ENCODE measurements at regions not wholly inside any gene's neighbourhood (a gene's known extent, or its start where the extent isn't known, plus 50 kb on each side); places are given as distances from the start of the nearest gene placed in this dataset.

- H3K27me3 ChIP-seq (ENCODE audit: control insufficient read depth, insufficient read depth, low read length, poor library complexity, severe bottlenecking) = no peaks in the 10 kb centered on the region
- H3K9me3 ChIP-seq (ENCODE audit: control insufficient read depth, low read length) = no peaks in the 10 kb centered on the region
- 91 to 94% methylated on average over 3 of the region's 3 CpGs for WGBS, 2 experiments
- H3K4me1 ChIP-seq (ENCODE audit: control insufficient read depth, insufficient read depth, low read length) = no peaks in the 10 kb centered on the region
- H3K36me3 ChIP-seq (ENCODE audit: control insufficient read depth, insufficient read depth, low read length) = no peaks in the 10 kb centered on the region
- no peak overlapping the region for H3K4me3 ChIP-seq (ENCODE audit: insufficient read depth, low read depth, low read length)
- no peak overlapping the region for H3K27ac ChIP-seq (ENCODE audit: insufficient read depth, low read depth, low read length, poor library complexity, severe bottlenecking)
These were observed 284.0 kb upstream of the RAB6C start for GRCh38 chr2:129695496-129695895.

- H3K9me3 ChIP-seq (ENCODE audit: control insufficient read depth, low read length) = no peaks in the 10 kb centered on the region
- no peaks in the 10 kb centered on the region for H3K36me3 ChIP-seq (ENCODE audit: control insufficient read depth, insufficient read depth, low read length)
- no peak overlapping the region for H3K4me3 ChIP-seq (ENCODE audit: insufficient read depth, low read depth, low read length)
- no peaks in the 10 kb centered on the region for H3K4me1 ChIP-seq (ENCODE audit: control insufficient read depth, insufficient read depth, low read length)
- H3K27ac ChIP-seq (ENCODE audit: insufficient read depth, low read depth, low read length, poor library complexity, severe bottlenecking) = no peak overlapping the region
- 94 to 96% methylated on average over 3 of the region's 3 CpGs for WGBS, 2 experiments
- no peaks in the 10 kb centered on the region for H3K27me3 ChIP-seq (ENCODE audit: control insufficient read depth, insufficient read depth, low read length, poor library complexity, severe bottlenecking)
These were observed 280.9 kb upstream of the RAB6C start for GRCh38 chr2:129698593-129698992.

- Histone ChIP-seq H3K36me3 (ENCODE audit: control insufficient read depth, insufficient read depth, low read length) (no peaks in the 10 kb centered on the region), H3K27ac (ENCODE audit: insufficient read depth, low read depth, low read length, poor library complexity, severe bottlenecking) (no peak overlapping the region), H3K27me3 (ENCODE audit: control insufficient read depth, insufficient read depth, low read length, poor library complexity, severe bottlenecking) (no peaks in the 10 kb centered on the region), H3K4me1 (ENCODE audit: control insufficient read depth, insufficient read depth, low read length) (no peaks in the 10 kb centered on the region), H3K9me3 (ENCODE audit: control insufficient read depth, low read length) (no peaks in the 10 kb centered on the region), H3K4me3 (ENCODE audit: insufficient read depth, low read depth, low read length) (no peak overlapping the region)
- 89 to 90% methylated on average over 10 of the region's 10 CpGs for WGBS, 2 experiments
These were observed 279.5 kb upstream of the RAB6C start for GRCh38 chr2:129699781-129700573.

- H3K36me3 ChIP-seq (ENCODE audit: control insufficient read depth, insufficient read depth, low read length) = no peaks in the 10 kb centered on the region
- 95 to 96% methylated on average over 4 of the region's 4 CpGs for WGBS, 2 experiments
- H3K9me3 ChIP-seq (ENCODE audit: control insufficient read depth, low read length) = no peaks in the 10 kb centered on the region
- H3K27ac ChIP-seq (ENCODE audit: insufficient read depth, low read depth, low read length, poor library complexity, severe bottlenecking) = no peak overlapping the region
- no peaks in the 10 kb centered on the region for H3K4me1 ChIP-seq (ENCODE audit: control insufficient read depth, insufficient read depth, low read length)
- H3K4me3 ChIP-seq (ENCODE audit: insufficient read depth, low read depth, low read length) = no peak overlapping the region
- H3K27me3 ChIP-seq (ENCODE audit: control insufficient read depth, insufficient read depth, low read length, poor library complexity, severe bottlenecking) = no peaks in the 10 kb centered on the region
These were observed 276.9 kb upstream of the RAB6C start for GRCh38 chr2:129702416-129703176.

- 91 to 93% methylated on average over 6 of the region's 6 CpGs for WGBS, 2 experiments
- Histone ChIP-seq H3K9me3 (ENCODE audit: control insufficient read depth, low read length) (no peaks in the 10 kb centered on the region), H3K27me3 (ENCODE audit: control insufficient read depth, insufficient read depth, low read length, poor library complexity, severe bottlenecking) (no peaks in the 10 kb centered on the region)
These were observed 274.4 kb upstream of the RAB6C start for GRCh38 chr2:129705085-129705484.

GRCh38 chr2:129707800-129708199 is 271.7 kb upstream of the RAB6C start:
- Histone ChIP-seq H3K9me3 (ENCODE audit: control insufficient read depth, low read length) (no peaks in the 10 kb centered on the region), H3K4me3 (ENCODE audit: insufficient read depth, low read depth, low read length) (no peak overlapping the region), H3K4me1 (ENCODE audit: control insufficient read depth, insufficient read depth, low read length) (peaks cover 27% of the 10 kb centered on the region), H3K27me3 (ENCODE audit: control insufficient read depth, insufficient read depth, low read length, poor library complexity, severe bottlenecking) (no peaks in the 10 kb centered on the region), H3K36me3 (ENCODE audit: control insufficient read depth, insufficient read depth, low read length) (no peaks in the 10 kb centered on the region), H3K27ac (ENCODE audit: insufficient read depth, low read depth, low read length, poor library complexity, severe bottlenecking) (no peak overlapping the region)
- WGBS, 2 experiments = 89 to 93% methylated on average over 4 of the region's 4 CpGs

More at GRCh38 chr2:129705085-129705484, 274.4 kb upstream of the RAB6C start:
- no peak overlapping the region for H3K4me3 ChIP-seq (ENCODE audit: insufficient read depth, low read depth, low read length)
- H3K27ac ChIP-seq (ENCODE audit: insufficient read depth, low read depth, low read length, poor library complexity, severe bottlenecking) = no peak overlapping the region
- no peaks in the 10 kb centered on the region for H3K36me3 ChIP-seq (ENCODE audit: control insufficient read depth, insufficient read depth, low read length)
- H3K4me1 ChIP-seq (ENCODE audit: control insufficient read depth, insufficient read depth, low read length) = peaks cover 13% of the 10 kb centered on the region

- no peaks in the 10 kb centered on the region for H3K36me3 ChIP-seq (ENCODE audit: control insufficient read depth, insufficient read depth, low read length)
- H3K27me3 ChIP-seq (ENCODE audit: control insufficient read depth, insufficient read depth, low read length, poor library complexity, severe bottlenecking) = no peaks in the 10 kb centered on the region
- WGBS, 2 experiments = 89 to 92% methylated on average over 20 of the region's 20 CpGs
- H3K4me1 ChIP-seq (ENCODE audit: control insufficient read depth, insufficient read depth, low read length) = peaks cover 27% of the 10 kb centered on the region
- H3K9me3 ChIP-seq (ENCODE audit: control insufficient read depth, low read length) = no peaks in the 10 kb centered on the region
- H3K4me3 ChIP-seq (ENCODE audit: insufficient read depth, low read depth, low read length) = no peak overlapping the region
- no peak overlapping the region for H3K27ac ChIP-seq (ENCODE audit: insufficient read depth, low read depth, low read length, poor library complexity, severe bottlenecking)
These were observed 271.1 kb upstream of the RAB6C start for GRCh38 chr2:129708221-129708967.

GRCh38 chr2:129709001-129709955 is 270.2 kb upstream of the RAB6C start:
- Histone ChIP-seq H3K9me3 (ENCODE audit: control insufficient read depth, low read length) (no peaks in the 10 kb centered on the region), H3K4me3 (ENCODE audit: insufficient read depth, low read depth, low read length) (no peak overlapping the region), H3K4me1 (ENCODE audit: control insufficient read depth, insufficient read depth, low read length) (peaks cover 27% of the 10 kb centered on the region), H3K36me3 (ENCODE audit: control insufficient read depth, insufficient read depth, low read length) (no peaks in the 10 kb centered on the region), H3K27me3 (ENCODE audit: control insufficient read depth, insufficient read depth, low read length, poor library complexity, severe bottlenecking) (no peaks in the 10 kb centered on the region), H3K27ac (ENCODE audit: insufficient read depth, low read depth, low read length, poor library complexity, severe bottlenecking) (no peak overlapping the region)
- WGBS, 2 experiments = 81 to 83% methylated on average over 13 of the region's 13 CpGs

GRCh38 chr2:129709956-129710598 is 269.4 kb upstream of the RAB6C start:
- WGBS, 2 experiments = 66 to 71% methylated on average over 16 of the region's 16 CpGs
- peaks cover 27% of the 10 kb centered on the region for H3K4me1 ChIP-seq (ENCODE audit: control insufficient read depth, insufficient read depth, low read length)
- H3K4me3 ChIP-seq (ENCODE audit: insufficient read depth, low read depth, low read length) = no peak overlapping the region
- no peaks in the 10 kb centered on the region for H3K27me3 ChIP-seq (ENCODE audit: control insufficient read depth, insufficient read depth, low read length, poor library complexity, severe bottlenecking)
- no peak overlapping the region for H3K27ac ChIP-seq (ENCODE audit: insufficient read depth, low read depth, low read length, poor library complexity, severe bottlenecking)
- H3K36me3 ChIP-seq (ENCODE audit: control insufficient read depth, insufficient read depth, low read length) = no peaks in the 10 kb centered on the region
- H3K9me3 ChIP-seq (ENCODE audit: control insufficient read depth, low read length) = no peaks in the 10 kb centered on the region
